WTC11 (cell line): ENCODE measurements at regions not wholly inside any gene's neighbourhood (a gene's known extent, or its start where the extent isn't known, plus 50 kb on each side); places are given as distances from the start of the nearest gene placed in this dataset.

ENCODE experiments used
- ATF1 ChIP-seq: sonication (generic); formaldehyde crosslinking; IDR thresholded peaks from 2 replicates; pipeline ENCODE4 v1.8.1; 2023; ENCODE audit warnings: mild to moderate bottlenecking, moderate library complexity, missing genetic modification reagents
- CREB1 ChIP-seq: sonication (generic); formaldehyde crosslinking; IDR thresholded peaks from 2 replicates; pipeline ENCODE4 v1.8.0; 2023; ENCODE audit warnings: mild to moderate bottlenecking, missing genetic modification reagents
- ESRRA ChIP-seq: sonication (generic); formaldehyde crosslinking; IDR thresholded peaks from 2 replicates; pipeline ENCODE4 v1.8.1; 2022; ENCODE audit warnings: mild to moderate bottlenecking, missing genetic modification reagents, borderline replicate concordance
- FOXK1 ChIP-seq: sonication (generic); formaldehyde crosslinking; IDR thresholded peaks from 2 replicates; pipeline ENCODE4 v1.8.0; 2022; ENCODE audit warnings: mild to moderate bottlenecking, moderate library complexity, missing genetic modification reagents
- GRHL2 ChIP-seq: fragments of 250-450 bp; sonication (Bioruptor Pico); IDR thresholded peaks from 2 replicates; pipeline ENCODE4 v1.8.0; 2022; ENCODE audit warnings: mild to moderate bottlenecking, moderate library complexity; ENCODE audit not compliant: insufficient replicate concordance, severe bottlenecking
- MYBL2 ChIP-seq: sonication (generic); formaldehyde crosslinking; IDR thresholded peaks from 2 replicates; pipeline ENCODE4 v1.8.1; 2023; ENCODE audit warnings: mild to moderate bottlenecking, moderate library complexity, missing genetic modification reagents
- NFE2L1 ChIP-seq: sonication (generic); formaldehyde crosslinking; IDR thresholded peaks from 2 replicates; pipeline ENCODE4 v1.8.1; 2023; ENCODE audit warnings: missing genetic modification reagents
- SP1 ChIP-seq: sonication (generic); formaldehyde crosslinking; conservative IDR thresholded peaks from 2 replicates; pipeline ENCODE4 v1.8.1; 2022; ENCODE audit warnings: missing genetic modification reagents
- TP53 ChIP-seq: sonication (generic); formaldehyde crosslinking; IDR thresholded peaks from 2 replicates; pipeline ENCODE4 v1.8.1; 2023; ENCODE audit warnings: mild to moderate bottlenecking, missing genetic modification reagents
- ZNF423 ChIP-seq: fragments of 250-450 bp; sonication (Bioruptor Pico); IDR thresholded peaks from 2 replicates; pipeline ENCODE4 v2.1.2; 2022; ENCODE audit warnings: mild to moderate bottlenecking, moderate library complexity
- TF ChIP-seq, protein P1 (sequence below): fragments of 250-450 bp; sonication (Bioruptor Pico); IDR thresholded peaks from 2 replicates; pipeline ENCODE4 v2.1.2; 2022; ENCODE audit warnings: mild to moderate bottlenecking, moderate library complexity
- TF ChIP-seq, protein P2 (sequence below): fragments of 200-600 bp; IDR thresholded peaks from 2 replicates; pipeline ENCODE4 v1.8.0; 2022; ENCODE audit warnings: antibody characterized with exemption
- TF ChIP-seq, protein P3 (sequence below): sonication (generic); formaldehyde crosslinking; conservative IDR thresholded peaks from 2 replicates; pipeline ENCODE4 v1.8.1; 2023; ENCODE audit warnings: mild to moderate bottlenecking, low read depth, missing genetic modification reagents, moderate library complexity
- TF ChIP-seq, protein P4 (sequence below): sonication (generic); formaldehyde crosslinking; IDR thresholded peaks from 2 replicates; pipeline ENCODE4 v1.8.1; 2023; ENCODE audit warnings: mild to moderate bottlenecking, missing genetic modification reagents, moderate library complexity

DNA sequence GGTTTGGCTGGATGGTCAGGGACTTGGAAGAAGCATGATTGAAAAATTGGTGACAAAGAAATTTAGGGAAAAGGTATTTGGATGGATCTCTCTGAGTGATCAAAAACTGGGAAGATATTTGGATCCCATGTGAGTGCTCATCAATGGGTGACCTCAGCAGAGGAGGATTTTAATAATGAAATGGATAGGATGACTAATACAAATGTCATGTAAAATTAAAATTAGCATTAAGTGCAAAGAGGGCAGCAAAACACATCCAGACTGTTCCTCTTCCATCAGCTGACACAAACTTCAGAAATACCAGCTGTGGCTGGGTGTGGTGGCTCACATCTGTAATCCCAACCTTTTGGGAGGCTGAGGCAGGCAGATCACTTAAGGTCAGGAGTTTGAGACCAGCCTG, 151.7 kb downstream of the THBS2 start:
- TF ChIP-seq, protein P1, sequence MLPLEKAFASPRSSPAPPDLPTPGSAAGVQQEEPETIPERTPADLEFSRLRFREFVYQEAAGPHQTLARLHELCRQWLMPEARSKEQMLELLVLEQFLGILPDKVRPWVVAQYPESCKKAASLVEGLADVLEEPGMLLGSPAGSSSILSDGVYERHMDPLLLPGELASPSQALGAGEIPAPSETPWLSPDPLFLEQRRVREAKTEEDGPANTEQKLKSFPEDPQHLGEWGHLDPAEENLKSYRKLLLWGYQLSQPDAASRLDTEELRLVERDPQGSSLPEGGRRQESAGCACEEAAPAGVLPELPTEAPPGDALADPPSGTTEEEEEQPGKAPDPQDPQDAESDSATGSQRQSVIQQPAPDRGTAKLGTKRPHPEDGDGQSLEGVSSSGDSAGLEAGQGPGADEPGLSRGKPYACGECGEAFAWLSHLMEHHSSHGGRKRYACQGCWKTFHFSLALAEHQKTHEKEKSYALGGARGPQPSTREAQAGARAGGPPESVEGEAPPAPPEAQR (CRISPR knock-in tag): no peak
- TF ChIP-seq, protein P2, sequence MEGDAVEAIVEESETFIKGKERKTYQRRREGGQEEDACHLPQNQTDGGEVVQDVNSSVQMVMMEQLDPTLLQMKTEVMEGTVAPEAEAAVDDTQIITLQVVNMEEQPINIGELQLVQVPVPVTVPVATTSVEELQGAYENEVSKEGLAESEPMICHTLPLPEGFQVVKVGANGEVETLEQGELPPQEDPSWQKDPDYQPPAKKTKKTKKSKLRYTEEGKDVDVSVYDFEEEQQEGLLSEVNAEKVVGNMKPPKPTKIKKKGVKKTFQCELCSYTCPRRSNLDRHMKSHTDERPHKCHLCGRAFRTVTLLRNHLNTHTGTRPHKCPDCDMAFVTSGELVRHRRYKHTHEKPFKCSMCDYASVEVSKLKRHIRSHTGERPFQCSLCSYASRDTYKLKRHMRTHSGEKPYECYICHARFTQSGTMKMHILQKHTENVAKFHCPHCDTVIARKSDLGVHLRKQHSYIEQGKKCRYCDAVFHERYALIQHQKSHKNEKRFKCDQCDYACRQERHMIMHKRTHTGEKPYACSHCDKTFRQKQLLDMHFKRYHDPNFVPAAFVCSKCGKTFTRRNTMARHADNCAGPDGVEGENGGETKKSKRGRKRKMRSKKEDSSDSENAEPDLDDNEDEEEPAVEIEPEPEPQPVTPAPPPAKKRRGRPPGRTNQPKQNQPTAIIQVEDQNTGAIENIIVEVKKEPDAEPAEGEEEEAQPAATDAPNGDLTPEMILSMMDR: no peak
- TF ChIP-seq ZNF423 (CRISPR knock-in tag): no peak
- TF ChIP-seq ATF1: no peak
- TF ChIP-seq, protein P3, sequence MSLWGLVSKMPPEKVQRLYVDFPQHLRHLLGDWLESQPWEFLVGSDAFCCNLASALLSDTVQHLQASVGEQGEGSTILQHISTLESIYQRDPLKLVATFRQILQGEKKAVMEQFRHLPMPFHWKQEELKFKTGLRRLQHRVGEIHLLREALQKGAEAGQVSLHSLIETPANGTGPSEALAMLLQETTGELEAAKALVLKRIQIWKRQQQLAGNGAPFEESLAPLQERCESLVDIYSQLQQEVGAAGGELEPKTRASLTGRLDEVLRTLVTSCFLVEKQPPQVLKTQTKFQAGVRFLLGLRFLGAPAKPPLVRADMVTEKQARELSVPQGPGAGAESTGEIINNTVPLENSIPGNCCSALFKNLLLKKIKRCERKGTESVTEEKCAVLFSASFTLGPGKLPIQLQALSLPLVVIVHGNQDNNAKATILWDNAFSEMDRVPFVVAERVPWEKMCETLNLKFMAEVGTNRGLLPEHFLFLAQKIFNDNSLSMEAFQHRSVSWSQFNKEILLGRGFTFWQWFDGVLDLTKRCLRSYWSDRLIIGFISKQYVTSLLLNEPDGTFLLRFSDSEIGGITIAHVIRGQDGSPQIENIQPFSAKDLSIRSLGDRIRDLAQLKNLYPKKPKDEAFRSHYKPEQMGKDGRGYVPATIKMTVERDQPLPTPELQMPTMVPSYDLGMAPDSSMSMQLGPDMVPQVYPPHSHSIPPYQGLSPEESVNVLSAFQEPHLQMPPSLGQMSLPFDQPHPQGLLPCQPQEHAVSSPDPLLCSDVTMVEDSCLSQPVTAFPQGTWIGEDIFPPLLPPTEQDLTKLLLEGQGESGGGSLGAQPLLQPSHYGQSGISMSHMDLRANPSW (CRISPR knock-in tag): no peak
- no peak for TF ChIP-seq MYBL2
- TF ChIP-seq TP53: no peak
- TF ChIP-seq ESRRA (CRISPR knock-in tag): no peak
- TF ChIP-seq, protein P4, sequence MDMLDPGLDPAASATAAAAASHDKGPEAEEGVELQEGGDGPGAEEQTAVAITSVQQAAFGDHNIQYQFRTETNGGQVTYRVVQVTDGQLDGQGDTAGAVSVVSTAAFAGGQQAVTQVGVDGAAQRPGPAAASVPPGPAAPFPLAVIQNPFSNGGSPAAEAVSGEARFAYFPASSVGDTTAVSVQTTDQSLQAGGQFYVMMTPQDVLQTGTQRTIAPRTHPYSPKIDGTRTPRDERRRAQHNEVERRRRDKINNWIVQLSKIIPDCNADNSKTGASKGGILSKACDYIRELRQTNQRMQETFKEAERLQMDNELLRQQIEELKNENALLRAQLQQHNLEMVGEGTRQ (CRISPR knock-in tag): no peak
- no peak for TF ChIP-seq SP1 (CRISPR knock-in tag)
- no peak for TF ChIP-seq GRHL2 (CRISPR knock-in tag)
- TF ChIP-seq CREB1 (CRISPR knock-in tag): no peak
- no peak for TF ChIP-seq FOXK1 (CRISPR knock-in tag)
- no peak for TF ChIP-seq NFE2L1 (CRISPR knock-in tag)
